Fibroblast of lung (primary cell): ENCODE measurements at regions not wholly inside any gene's neighbourhood (a gene's known extent, or its start where the extent isn't known, plus 50 kb on each side); places are given as distances from the start of the nearest gene placed in this dataset.

Experiments used
- DNase-seq, 2 donors: peaks; one replicate each; pipeline versions ENCODE4 v3.0.0 to v3.0.0-alpha.2; 2010; ENCODE audit warnings: low read depth in 2 of 2
- H2AFZ ChIP-seq: 2 replicates; pipeline ENCODE4 v1.5.1; 2012; ENCODE audit warnings: low read length, control low read depth, inconsistent platforms
- H3K27ac ChIP-seq: 2 replicates; pipeline ENCODE4 v1.5.1; 2011; ENCODE audit warnings: low read length, control low read depth; ENCODE audit not compliant: insufficient read depth
- H3K27me3 ChIP-seq: 2 replicates; pipeline ENCODE4 v1.5.1; 2011; ENCODE audit warnings: mild to moderate bottlenecking, low read length; ENCODE audit not compliant: control insufficient read depth, insufficient read depth
- H3K36me3 ChIP-seq: 2 replicates; pipeline ENCODE4 v1.5.1; 2011; ENCODE audit warnings: low read length; ENCODE audit not compliant: control insufficient read depth, insufficient read depth
- H3K4me1 ChIP-seq: 2 replicates; pipeline ENCODE4 v1.5.1; 2011; ENCODE audit warnings: low read length; ENCODE audit not compliant: control insufficient read depth, insufficient read depth; ENCODE audit errors: extremely low read depth
- H3K4me2 ChIP-seq: 2 replicates; pipeline ENCODE4 v1.5.1; 2011; ENCODE audit warnings: low read length, control low read depth; ENCODE audit not compliant: insufficient read depth; ENCODE audit errors: extremely low read depth
- H3K4me3 ChIP-seq, 4 experiments: fragments of 200-600 bp in 1 of 4; sonication (generic) in 1 of 4; replicated peaks in 1 of 4; 2 replicates each; pipeline ENCODE4 v1.5.1; 2011 to 2016; ENCODE audit warnings: low read length in 4 of 4, low read depth in 3 of 4, mild to moderate bottlenecking in 3 of 4, control low read depth in 2 of 4, inconsistent platforms in 1 of 4, mixed read lengths in 1 of 4; ENCODE audit not compliant: insufficient read depth in 1 of 4; ENCODE audit errors: control extremely low read depth in 1 of 4
- H3K79me2 ChIP-seq: 2 replicates; pipeline ENCODE4 v1.5.1; 2012; ENCODE audit warnings: mild to moderate bottlenecking, low read length, inconsistent platforms; ENCODE audit not compliant: control insufficient read depth, insufficient read depth
- H3K9ac ChIP-seq: 2 replicates; pipeline ENCODE4 v1.5.1; 2011; ENCODE audit warnings: mild to moderate bottlenecking, low read length, control low read depth; ENCODE audit not compliant: insufficient read depth
- H3K9me3 ChIP-seq: 2 replicates; pipeline ENCODE4 v1.5.1; 2012; ENCODE audit warnings: low read depth, low read length; ENCODE audit not compliant: control insufficient read depth, insufficient read depth
- H4K20me1 ChIP-seq: 2 replicates; pipeline ENCODE4 v1.5.1; 2011; ENCODE audit warnings: low read length; ENCODE audit not compliant: control insufficient read depth, insufficient read depth; ENCODE audit errors: extremely low read depth
- EZH2 ChIP-seq: IDR thresholded peaks from 2 replicates; pipeline ENCODE4 v1.5.1; 2012; ENCODE audit warnings: low read length, control low read depth, mild to moderate bottlenecking; ENCODE audit errors: missing control alignments
- TF ChIP-seq, protein P1 (sequence below), 2 donors: IDR thresholded peaks in 1 of 2; conservative IDR thresholded peaks in 1 of 2; 1 replicate in 1 of 2; 2 replicates in 1 of 2; pipeline ENCODE4 v1.5.1; 2011 to 2012; ENCODE audit warnings: low read length in 2 of 2, control low read depth in 1 of 2, inconsistent platforms in 1 of 2, low read depth in 1 of 2, mild to moderate bottlenecking in 1 of 2

DNA sequence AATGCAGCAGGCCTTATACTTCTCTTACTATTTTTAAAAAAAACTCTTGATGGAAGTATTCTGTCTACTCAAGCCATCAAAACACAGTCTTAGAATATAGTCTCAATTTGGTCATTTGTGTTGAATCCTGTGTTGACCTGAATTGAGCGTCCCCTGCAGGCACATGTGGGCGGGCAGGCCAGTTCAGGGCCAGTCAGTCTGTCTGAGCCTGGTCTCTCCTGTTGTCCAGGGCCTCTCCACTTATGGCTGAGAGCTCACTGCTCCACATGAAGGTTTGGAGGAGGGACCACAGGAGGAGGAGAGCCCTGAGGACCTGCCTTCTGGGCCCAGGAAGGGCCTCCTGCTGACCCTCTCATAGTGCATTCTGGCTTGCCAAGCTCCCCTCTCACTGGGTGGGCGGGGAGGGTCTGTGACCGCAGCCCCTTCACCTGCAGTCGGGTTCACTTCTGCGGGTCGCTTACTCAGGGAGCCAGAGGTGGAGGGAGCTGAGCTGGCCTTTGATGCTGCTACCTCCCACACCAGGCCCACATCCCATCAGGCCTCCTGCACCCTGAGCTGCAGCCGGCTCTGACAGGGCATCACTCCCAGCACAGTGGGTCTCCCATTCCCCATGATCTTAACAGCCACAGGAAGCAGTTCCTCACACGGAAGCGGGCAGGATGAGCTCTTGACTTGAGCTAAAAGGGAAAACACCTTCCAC, 178.2 kb upstream of the S1PR3 start:
- no peaks in the 10 kb centered on the region for H4K20me1 ChIP-seq
- TF ChIP-seq EZH2: no peak
- TF ChIP-seq, protein P1, sequence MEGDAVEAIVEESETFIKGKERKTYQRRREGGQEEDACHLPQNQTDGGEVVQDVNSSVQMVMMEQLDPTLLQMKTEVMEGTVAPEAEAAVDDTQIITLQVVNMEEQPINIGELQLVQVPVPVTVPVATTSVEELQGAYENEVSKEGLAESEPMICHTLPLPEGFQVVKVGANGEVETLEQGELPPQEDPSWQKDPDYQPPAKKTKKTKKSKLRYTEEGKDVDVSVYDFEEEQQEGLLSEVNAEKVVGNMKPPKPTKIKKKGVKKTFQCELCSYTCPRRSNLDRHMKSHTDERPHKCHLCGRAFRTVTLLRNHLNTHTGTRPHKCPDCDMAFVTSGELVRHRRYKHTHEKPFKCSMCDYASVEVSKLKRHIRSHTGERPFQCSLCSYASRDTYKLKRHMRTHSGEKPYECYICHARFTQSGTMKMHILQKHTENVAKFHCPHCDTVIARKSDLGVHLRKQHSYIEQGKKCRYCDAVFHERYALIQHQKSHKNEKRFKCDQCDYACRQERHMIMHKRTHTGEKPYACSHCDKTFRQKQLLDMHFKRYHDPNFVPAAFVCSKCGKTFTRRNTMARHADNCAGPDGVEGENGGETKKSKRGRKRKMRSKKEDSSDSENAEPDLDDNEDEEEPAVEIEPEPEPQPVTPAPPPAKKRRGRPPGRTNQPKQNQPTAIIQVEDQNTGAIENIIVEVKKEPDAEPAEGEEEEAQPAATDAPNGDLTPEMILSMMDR (conservative IDR thresholded peaks at IDR 0.05 in 1 of 2, IDR thresholded peaks at IDR 0.05 in 1 of 2; ENCODE audit: low read depth in 1 of 2, low read length in 2 of 2): no peak

DNA sequence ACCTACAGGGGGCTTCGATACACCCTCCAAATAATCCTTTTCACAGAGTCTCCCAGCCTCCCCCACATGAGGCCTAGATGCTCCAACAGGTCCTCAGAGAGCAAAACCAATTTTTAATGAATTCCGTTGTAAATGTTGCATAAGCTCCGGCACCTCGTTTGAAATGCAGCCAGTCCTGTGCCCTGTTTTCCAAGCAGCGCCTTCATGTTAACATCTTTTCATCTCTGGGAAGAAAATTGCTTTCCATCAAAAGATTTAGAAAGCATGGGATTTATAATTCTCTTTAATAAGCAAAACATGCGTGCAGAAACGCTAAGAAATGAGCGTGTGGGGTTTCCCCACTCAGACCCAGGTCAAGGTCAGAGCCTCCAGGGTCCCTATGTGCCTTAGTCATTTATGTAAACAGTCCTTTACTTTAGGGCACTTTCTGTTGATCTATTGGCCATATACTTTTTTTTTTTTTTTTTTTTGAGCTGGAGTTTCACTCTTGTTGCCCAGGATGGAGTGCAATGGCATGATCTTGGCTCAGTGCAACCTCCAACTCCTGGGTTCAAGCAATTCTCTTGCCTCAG, 177.5 kb upstream of the S1PR3 start:
- TF ChIP-seq, protein P1 (conservative IDR thresholded peaks at IDR 0.05 in 1 of 2, IDR thresholded peaks at IDR 0.05 in 1 of 2; ENCODE audit: low read depth in 1 of 2, low read length in 2 of 2): no peak
- no peak for TF ChIP-seq EZH2
- no peaks in the 10 kb centered on the region for H3K79me2 ChIP-seq
- H3K9me3 ChIP-seq: no peaks in the 10 kb centered on the region
- no peak overlapping the region for H3K9ac ChIP-seq
- peak in 1 of 2 donors; percentile 38 for DNase-seq
- H3K4me2 ChIP-seq: no peak overlapping the region
- no peaks in the 10 kb centered on the region for H4K20me1 ChIP-seq
- H3K4me1 ChIP-seq: peaks cover 8% of the 10 kb centered on the region
- H3K27me3 ChIP-seq: no peaks in the 10 kb centered on the region
- H3K27ac ChIP-seq: no peak overlapping the region
- no peaks in the 10 kb centered on the region for H3K36me3 ChIP-seq
- H2AFZ ChIP-seq: no peak overlapping the region
- no peak overlapping the region for H3K4me3 ChIP-seq

More for the DNA sequence above, 178.2 kb upstream of the S1PR3 start:
- DNase-seq: no peak
- Histone ChIP-seq H3K4me2 (no peak overlapping the region), H3K79me2 (no peaks in the 10 kb centered on the region), H3K9me3 (no peaks in the 10 kb centered on the region), H3K4me1 (peaks cover 6% of the 10 kb centered on the region), H3K4me3 (no peak overlapping the region), H3K36me3 (no peaks in the 10 kb centered on the region), H3K9ac (no peak overlapping the region), H2AFZ (no peak overlapping the region), H3K27me3 (no peaks in the 10 kb centered on the region), H3K27ac (no peak overlapping the region)

DNA sequence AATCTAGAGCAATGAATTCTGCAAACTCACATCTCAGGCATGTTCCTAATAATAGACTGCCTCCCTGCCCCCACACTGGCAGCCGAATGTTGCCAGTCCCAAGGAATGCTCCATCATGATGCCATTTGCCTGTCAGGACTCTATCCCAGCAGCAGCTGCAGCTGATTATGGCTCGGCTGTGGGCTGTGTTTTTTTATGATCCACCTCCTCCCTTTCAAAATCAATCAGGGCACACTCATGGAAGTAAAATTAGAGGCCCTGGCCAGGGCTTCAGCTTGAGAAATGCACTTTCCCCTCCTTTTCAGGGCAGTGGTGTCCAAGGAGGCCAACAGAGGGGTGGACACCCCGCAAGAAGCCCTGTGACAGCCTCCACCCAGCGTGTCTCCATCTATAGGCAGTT, 176.7 kb upstream of the S1PR3 start:
- DNase-seq: peak; percentile 88 to 97
- no peak overlapping the region for H3K4me3 ChIP-seq
- TF ChIP-seq EZH2: no peak
- TF ChIP-seq, protein P1 (conservative IDR thresholded peaks at IDR 0.05 in 1 of 2, IDR thresholded peaks at IDR 0.05 in 1 of 2; ENCODE audit: low read depth in 1 of 2, low read length in 2 of 2): no peak
- no peaks in the 10 kb centered on the region for H3K9me3 ChIP-seq
- peaks cover 9% of the 10 kb centered on the region for H3K4me1 ChIP-seq
- no peaks in the 10 kb centered on the region for H3K27me3 ChIP-seq
- H3K9ac ChIP-seq: no peak overlapping the region
- H3K4me2 ChIP-seq: peak overlapping the region; percentile 67
- H2AFZ ChIP-seq: no peak overlapping the region
- H3K36me3 ChIP-seq: no peaks in the 10 kb centered on the region
- H3K27ac ChIP-seq: no peak overlapping the region
- no peaks in the 10 kb centered on the region for H4K20me1 ChIP-seq
- H3K79me2 ChIP-seq: no peaks in the 10 kb centered on the region
